ENCODE measurements at regions not wholly inside any gene's neighbourhood (a gene's known extent, or its start where the extent isn't known, plus 50 kb on each side); places are given as distances from the start of the nearest gene placed in this dataset.

DNA sequence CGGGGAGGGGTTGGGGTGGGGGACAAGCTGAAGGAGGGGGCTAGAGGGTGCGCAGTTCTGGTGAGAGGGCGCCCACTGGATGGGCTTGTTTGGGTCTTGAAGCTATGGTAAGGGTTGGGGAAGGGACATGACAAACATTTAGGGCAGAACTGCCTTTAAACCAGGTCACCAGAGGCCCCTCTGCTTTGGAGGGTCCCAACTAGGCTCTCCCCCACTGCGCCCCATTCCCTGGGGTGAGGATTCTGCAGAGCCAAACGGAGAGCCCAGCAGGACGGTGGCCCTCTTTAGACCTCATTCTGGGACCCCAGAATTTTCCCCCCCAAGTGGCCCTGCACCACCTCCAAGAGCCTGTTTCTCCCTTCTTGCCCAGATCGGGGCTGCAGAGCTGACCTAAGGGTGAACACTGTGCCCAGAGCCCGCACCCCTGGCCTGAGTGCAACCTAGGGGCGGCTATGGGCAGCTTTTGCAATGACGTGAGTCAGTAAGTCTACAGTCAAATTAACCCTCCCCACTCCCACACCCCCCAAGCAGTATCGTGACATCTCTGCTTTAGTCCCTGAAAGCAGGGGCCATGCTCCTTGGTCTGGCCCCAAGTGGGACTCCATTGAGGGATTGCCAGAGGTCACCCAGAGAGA, 593.8 kb downstream of the MATN1 start:
- Histone ChIP-seq H3K4me3 (ENCODE audit: low read length in 2 of 2) (no peak overlapping the region), H3K27ac (ENCODE audit: low read depth in 1 of 2, low read length in 2 of 2) (no peak overlapping the region), H3K36me3 (ENCODE audit: control insufficient read depth in 1 of 2, insufficient read depth in 2 of 2, low read length in 1 of 2) (no peaks in the 10 kb centered on the region), H3K4me1 (ENCODE audit: control insufficient read depth in 1 of 2, insufficient read depth in 2 of 2, low read length in 2 of 2) (no peaks in the 10 kb centered on the region), H3K27me3 (ENCODE audit: control insufficient read depth in 1 of 2, insufficient read depth in 2 of 2, low read length in 1 of 2) (no peaks in the 10 kb centered on the region), H3K9me3 (ENCODE audit: control insufficient read depth, low read length) (no peaks in the 10 kb centered on the region)
- ATAC-seq (ENCODE audit: low FRiP score) = no peak
- DNase-seq = peak in 1 of 2 donors; percentile 54
- 78 to 79% methylated on average over 11 of the region's 11 CpGs for WGBS, 2 donors
- intact Hi-C loops (cut with DNase I) = no loop called here

DNA sequence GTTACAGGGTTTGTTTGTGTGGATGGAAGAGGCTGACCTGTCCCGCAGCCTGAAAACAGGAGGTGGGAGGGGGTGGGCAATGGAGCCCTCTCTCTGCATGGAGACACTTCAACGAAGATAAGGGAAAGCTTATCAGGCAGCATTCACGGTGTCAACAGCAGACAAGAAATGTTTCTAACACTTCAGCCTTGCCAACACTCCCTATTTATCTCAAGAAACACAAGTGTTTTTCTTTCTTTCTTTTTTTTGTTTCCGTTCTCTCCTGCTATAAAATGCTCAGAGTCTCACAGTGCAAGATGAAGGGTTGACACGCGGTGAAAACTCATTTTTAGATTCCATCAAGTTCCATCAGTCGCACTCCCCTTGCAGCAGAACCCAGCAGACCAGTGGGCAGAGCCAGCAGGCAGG, 594.4 kb downstream of the MATN1 start:
- intact Hi-C loops (cut with DNase I) = no loop called here
- DNase-seq (no peak), ATAC-seq (ENCODE audit: low FRiP score) (no peak)
- Histone ChIP-seq H3K27me3 (ENCODE audit: control insufficient read depth in 1 of 2, insufficient read depth in 2 of 2, low read length in 1 of 2) (no peaks in the 10 kb centered on the region), H3K9me3 (ENCODE audit: control insufficient read depth, low read length) (no peaks in the 10 kb centered on the region), H3K27ac (ENCODE audit: low read depth in 1 of 2, low read length in 2 of 2) (no peak overlapping the region), H3K36me3 (ENCODE audit: control insufficient read depth in 1 of 2, insufficient read depth in 2 of 2, low read length in 1 of 2) (no peaks in the 10 kb centered on the region), H3K4me3 (ENCODE audit: low read length in 2 of 2) (no peak overlapping the region), H3K4me1 (ENCODE audit: control insufficient read depth in 1 of 2, insufficient read depth in 2 of 2, low read length in 2 of 2) (no peaks in the 10 kb centered on the region)
- 11 to 15% methylated on average over 7 of the region's 7 CpGs for WGBS, 2 donors

DNA sequence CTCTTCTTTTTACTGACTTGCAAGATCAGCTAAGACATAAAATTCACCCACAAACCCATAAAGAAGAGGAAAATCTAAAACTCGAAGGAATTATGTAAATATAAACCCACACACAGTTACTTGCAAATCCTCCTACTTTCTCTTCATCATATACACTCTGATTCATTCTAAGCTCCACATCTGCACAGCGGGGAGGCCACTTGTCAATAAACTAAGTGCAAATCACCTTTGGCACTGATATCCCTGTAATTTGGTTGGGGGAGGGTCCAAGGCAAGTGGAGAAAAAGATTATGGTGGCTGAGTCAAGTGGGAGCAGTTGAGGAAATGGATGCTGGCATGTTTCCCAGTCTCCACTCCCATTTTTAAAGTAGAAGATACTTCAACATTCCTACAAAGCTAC, 596.5 kb downstream of the MATN1 start:
- ATAC-seq (ENCODE audit: low FRiP score) (no peak), DNase-seq (no peak)
- Histone ChIP-seq H3K27me3 (ENCODE audit: control insufficient read depth in 1 of 2, insufficient read depth in 2 of 2, low read length in 1 of 2) (no peaks in the 10 kb centered on the region), H3K27ac (ENCODE audit: low read depth in 1 of 2, low read length in 2 of 2) (no peak overlapping the region), H3K4me3 (ENCODE audit: low read length in 2 of 2) (no peak overlapping the region), H3K4me1 (ENCODE audit: control insufficient read depth in 1 of 2, insufficient read depth in 2 of 2, low read length in 2 of 2) (no peaks in the 10 kb centered on the region), H3K9me3 (ENCODE audit: control insufficient read depth, low read length) (no peaks in the 10 kb centered on the region), H3K36me3 (ENCODE audit: control insufficient read depth in 1 of 2, insufficient read depth in 2 of 2, low read length in 1 of 2) (no peaks in the 10 kb centered on the region)
- 85 to 87% methylated on average over 2 of the region's 2 CpGs for WGBS, 2 donors
- intact Hi-C loops (cut with DNase I) = no loop called here

DNA sequence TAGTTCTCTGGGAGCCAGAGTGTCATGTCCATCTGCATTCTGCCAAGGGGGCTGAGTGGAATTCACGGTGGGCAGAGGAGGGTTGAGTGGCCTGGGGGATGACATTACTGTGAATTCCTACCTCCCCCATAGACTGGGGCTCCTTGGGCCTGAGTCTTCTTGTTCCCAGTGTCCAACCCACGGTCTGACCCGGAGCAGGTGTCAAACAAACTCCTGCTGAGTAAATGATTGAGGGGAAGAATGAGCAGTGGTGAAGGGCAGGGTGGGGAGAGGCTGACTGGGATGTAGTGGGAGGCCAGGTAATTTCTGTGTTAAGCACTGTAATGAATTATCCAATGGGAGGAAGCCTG, 597.6 kb downstream of the MATN1 start:
- 58 to 63% methylated on average over 3 of the region's 3 CpGs for WGBS, 2 donors
- Histone ChIP-seq H3K27ac (ENCODE audit: low read depth in 1 of 2, low read length in 2 of 2) (no peak overlapping the region), H3K4me3 (ENCODE audit: low read length in 2 of 2) (no peak overlapping the region), H3K27me3 (ENCODE audit: control insufficient read depth in 1 of 2, insufficient read depth in 2 of 2, low read length in 1 of 2) (no peaks in the 10 kb centered on the region), H3K4me1 (ENCODE audit: control insufficient read depth in 1 of 2, insufficient read depth in 2 of 2, low read length in 2 of 2) (no peaks in the 10 kb centered on the region), H3K36me3 (ENCODE audit: control insufficient read depth in 1 of 2, insufficient read depth in 2 of 2, low read length in 1 of 2) (no peaks in the 10 kb centered on the region), H3K9me3 (ENCODE audit: control insufficient read depth, low read length) (no peaks in the 10 kb centered on the region)
- ATAC-seq (ENCODE audit: low FRiP score) (no peak), DNase-seq (no peak)
- intact Hi-C loops (cut with DNase I) = no loop called here

GRCh38 chr1:30125021-30125820, 598.2 kb downstream of the MATN1 start:
- WGBS, 2 donors = 75 to 79% methylated on average over 8 of the region's 8 CpGs
- Histone ChIP-seq H3K27ac (ENCODE audit: low read depth in 1 of 2, low read length in 2 of 2) (no peak overlapping the region), H3K9me3 (ENCODE audit: control insufficient read depth, low read length) (no peaks in the 10 kb centered on the region), H3K4me3 (ENCODE audit: low read length in 2 of 2) (no peak overlapping the region), H3K4me1 (ENCODE audit: control insufficient read depth in 1 of 2, insufficient read depth in 2 of 2, low read length in 2 of 2) (no peaks in the 10 kb centered on the region), H3K36me3 (ENCODE audit: control insufficient read depth in 1 of 2, insufficient read depth in 2 of 2, low read length in 1 of 2) (no peaks in the 10 kb centered on the region), H3K27me3 (ENCODE audit: control insufficient read depth in 1 of 2, insufficient read depth in 2 of 2, low read length in 1 of 2) (no peaks in the 10 kb centered on the region)
- ATAC-seq (ENCODE audit: low FRiP score) (no peak), DNase-seq (no peak)
- intact Hi-C loops (cut with DNase I) = no loop called here

DNA sequence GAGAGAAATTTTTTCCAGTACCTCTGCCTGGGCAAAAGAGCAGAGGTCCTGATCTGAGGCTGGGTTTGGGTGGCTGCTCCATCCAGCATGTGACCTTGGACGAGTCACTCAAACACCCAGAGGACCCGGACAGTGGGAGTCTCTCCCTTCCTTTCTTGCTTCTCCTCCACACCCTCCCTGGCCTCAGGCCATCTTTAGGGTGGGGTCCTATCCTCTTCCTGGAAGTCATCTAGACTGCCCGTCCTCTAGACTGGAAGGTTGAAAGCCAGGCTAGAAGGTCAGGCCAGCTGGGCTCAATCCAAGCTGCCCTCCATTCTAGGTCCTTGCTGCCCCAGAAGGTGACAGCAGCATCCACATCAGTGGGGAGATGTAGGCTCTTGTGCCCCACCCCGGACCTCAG, 599.5 kb downstream of the MATN1 start:
- Histone ChIP-seq H3K27ac (ENCODE audit: low read depth in 1 of 2, low read length in 2 of 2) (no peak overlapping the region), H3K27me3 (ENCODE audit: control insufficient read depth in 1 of 2, insufficient read depth in 2 of 2, low read length in 1 of 2) (no peaks in the 10 kb centered on the region), H3K9me3 (ENCODE audit: control insufficient read depth, low read length) (no peaks in the 10 kb centered on the region), H3K4me1 (ENCODE audit: control insufficient read depth in 1 of 2, insufficient read depth in 2 of 2, low read length in 2 of 2) (no peaks in the 10 kb centered on the region), H3K36me3 (ENCODE audit: control insufficient read depth in 1 of 2, insufficient read depth in 2 of 2, low read length in 1 of 2) (no peaks in the 10 kb centered on the region), H3K4me3 (ENCODE audit: low read length in 2 of 2) (no peak overlapping the region)
- ATAC-seq (ENCODE audit: low FRiP score) = no peak
- intact Hi-C loops (cut with DNase I) = no loop called here
- no peak for DNase-seq
- 74 to 81% methylated on average over 4 of the region's 4 CpGs for WGBS, 2 donors

DNA sequence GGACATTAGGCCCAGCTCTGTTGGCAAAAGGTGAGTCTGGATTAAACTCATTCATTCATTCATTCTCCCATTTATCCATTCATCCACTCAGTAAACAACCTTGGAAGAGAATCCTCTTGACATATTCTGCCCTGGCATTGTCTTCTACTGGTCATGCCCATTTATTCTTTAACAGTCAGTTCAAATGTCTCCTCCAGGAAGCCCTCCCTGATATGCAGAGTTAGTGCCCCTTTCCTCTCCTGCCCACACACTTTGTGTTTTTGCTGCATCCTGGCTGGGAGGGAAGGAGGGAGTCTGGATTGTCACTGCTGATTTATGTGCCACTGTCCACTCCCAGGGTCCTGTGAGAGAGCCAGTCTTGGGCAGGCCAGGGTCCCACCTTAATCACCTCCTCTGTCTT, 600.3 kb downstream of the MATN1 start:
- Histone ChIP-seq H3K36me3 (ENCODE audit: control insufficient read depth in 1 of 2, insufficient read depth in 2 of 2, low read length in 1 of 2) (no peaks in the 10 kb centered on the region), H3K4me3 (ENCODE audit: low read length in 2 of 2) (no peak overlapping the region), H3K9me3 (ENCODE audit: control insufficient read depth, low read length) (no peaks in the 10 kb centered on the region), H3K27me3 (ENCODE audit: control insufficient read depth in 1 of 2, insufficient read depth in 2 of 2, low read length in 1 of 2) (no peaks in the 10 kb centered on the region), H3K27ac (ENCODE audit: low read depth in 1 of 2, low read length in 2 of 2) (no peak overlapping the region), H3K4me1 (ENCODE audit: control insufficient read depth in 1 of 2, insufficient read depth in 2 of 2, low read length in 2 of 2) (no peaks in the 10 kb centered on the region)
- ATAC-seq (ENCODE audit: low FRiP score) (no peak), DNase-seq (no peak)
- intact Hi-C loops (cut with DNase I) = no loop called here

- H3K4me3 ChIP-seq (ENCODE audit: low read length in 2 of 2) = no peak overlapping the region
- no peaks in the 10 kb centered on the region for H3K27me3 ChIP-seq (ENCODE audit: control insufficient read depth in 1 of 2, insufficient read depth in 2 of 2, low read length in 1 of 2)
- WGBS, 2 donors = 81 to 82% methylated on average over 16 of the region's 16 CpGs
- DNase-seq (no peak), ATAC-seq (ENCODE audit: low FRiP score) (no peak)
- intact Hi-C loops (cut with DNase I) = no loop called here
- no peak overlapping the region for H3K27ac ChIP-seq (ENCODE audit: low read depth in 1 of 2, low read length in 2 of 2)
- no peaks in the 10 kb centered on the region for H3K4me1 ChIP-seq (ENCODE audit: control insufficient read depth in 1 of 2, insufficient read depth in 2 of 2, low read length in 2 of 2)
- no peaks in the 10 kb centered on the region for H3K9me3 ChIP-seq (ENCODE audit: control insufficient read depth, low read length)
- no peaks in the 10 kb centered on the region for H3K36me3 ChIP-seq (ENCODE audit: control insufficient read depth in 1 of 2, insufficient read depth in 2 of 2, low read length in 1 of 2)
Measured at GRCh38 chr1:30120245-30121000, 603.0 kb downstream of the MATN1 start.

DNA sequence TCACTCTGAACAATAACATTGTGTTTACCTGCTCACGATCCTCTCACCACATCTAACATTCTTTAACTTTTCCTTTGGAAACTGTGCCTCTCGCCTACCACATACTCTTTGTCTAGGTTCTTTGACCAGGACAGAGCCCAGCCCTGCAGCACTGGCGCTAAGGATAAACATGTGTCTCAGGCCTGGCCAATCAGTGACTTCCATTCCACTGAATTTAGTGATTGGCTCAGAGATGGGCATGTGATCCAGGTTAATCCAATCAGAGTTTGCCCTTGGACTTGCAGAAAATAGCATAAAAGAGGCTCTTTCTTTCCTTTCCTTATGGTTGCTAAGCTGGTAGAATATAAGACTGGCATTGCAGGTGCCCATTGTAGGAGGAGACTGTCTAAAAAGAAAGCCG, 605.7 kb downstream of the MATN1 start:
- no peak for ATAC-seq (ENCODE audit: low FRiP score)
- DNase-seq = no peak
- H3K27ac ChIP-seq (ENCODE audit: low read depth in 1 of 2, low read length in 2 of 2) = no peak overlapping the region
- H3K36me3 ChIP-seq (ENCODE audit: control insufficient read depth in 1 of 2, insufficient read depth in 2 of 2, low read length in 1 of 2) = no peaks in the 10 kb centered on the region
- no peaks in the 10 kb centered on the region for H3K9me3 ChIP-seq (ENCODE audit: control insufficient read depth, low read length)
- no peak overlapping the region for H3K4me3 ChIP-seq (ENCODE audit: low read length in 2 of 2)
- 90 to 91% methylated on average over 4 of the region's 4 CpGs for WGBS, 2 donors
- H3K4me1 ChIP-seq (ENCODE audit: control insufficient read depth in 1 of 2, insufficient read depth in 2 of 2, low read length in 2 of 2) = no peaks in the 10 kb centered on the region
- intact Hi-C loops (cut with DNase I) = no loop called here
- H3K27me3 ChIP-seq (ENCODE audit: control insufficient read depth in 1 of 2, insufficient read depth in 2 of 2, low read length in 1 of 2) = no peaks in the 10 kb centered on the region

Measured in aorta (tissue), 5 donors.